ENCODE measurements at regions not wholly inside any gene's neighbourhood (a gene's known extent, or its start where the extent isn't known, plus 50 kb on each side); places are given as distances from the start of the nearest gene placed in this dataset.
A peak's percentile ranks its signal among the peaks of the same experiment; 100 is the strongest.

DNA sequence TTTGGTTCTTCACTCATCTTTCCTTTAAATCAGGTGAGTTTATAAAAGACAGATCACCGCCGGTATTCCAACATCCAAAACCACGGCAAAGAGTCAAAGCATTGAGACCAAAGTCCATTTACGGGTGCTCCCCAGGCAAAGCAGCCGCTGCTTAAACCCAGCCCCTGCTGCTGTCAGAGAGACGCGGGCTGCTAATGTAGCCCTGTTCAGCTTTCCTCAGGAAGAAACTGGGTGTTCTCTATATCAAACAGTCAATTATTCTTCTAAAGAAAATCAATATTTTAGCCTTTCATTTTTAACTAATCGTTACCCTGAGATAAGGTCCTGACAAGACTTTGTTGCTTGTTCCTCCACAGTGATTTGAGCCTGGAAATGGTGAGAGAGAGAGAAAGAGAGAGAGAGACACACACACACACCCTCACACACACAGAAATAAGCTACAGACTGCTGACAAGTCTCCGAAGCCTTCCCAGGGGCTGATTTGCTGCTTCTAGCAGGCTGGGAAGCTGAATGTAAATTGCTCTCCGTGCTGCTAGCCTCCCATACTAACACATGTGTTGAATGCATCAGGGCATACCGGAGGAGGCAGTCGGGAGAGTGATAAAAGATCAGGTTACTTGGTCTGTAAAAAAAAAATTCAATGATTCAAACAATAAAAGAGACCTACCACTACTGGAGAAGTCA is 183.0 kb upstream of the ANK3 start:
- DNase-seq (ENCODE audit: low read depth in 4 of 4, low spot score in 3 of 4): peak in 3 of 4 donors; percentile 32 to 71 (median 55)

DNA sequence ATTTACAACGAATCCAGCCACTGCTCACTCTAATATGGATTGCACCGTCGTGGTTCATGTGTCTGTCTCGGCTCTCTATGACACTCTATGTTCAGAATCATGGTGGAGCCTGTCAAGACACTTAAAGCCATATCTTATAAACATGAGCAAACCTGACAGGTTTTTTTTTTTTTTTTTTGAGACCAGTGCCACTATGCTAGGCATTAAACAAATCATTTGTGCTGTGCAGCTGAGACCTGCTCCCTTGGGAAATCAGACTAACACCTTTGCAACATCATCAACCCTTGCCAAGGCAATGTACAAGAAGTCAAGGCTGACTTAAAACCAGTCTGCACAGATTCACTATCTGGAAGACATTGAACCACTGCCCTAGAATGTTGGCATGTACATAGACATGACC is 181.2 kb upstream of the ANK3 start:
- DNase-seq (ENCODE audit: low read depth in 4 of 4, low spot score in 3 of 4): no peak

GRCh38 chr10:60570272-60570865 is 180.7 kb upstream of the ANK3 start:
- no peak for DNase-seq (ENCODE audit: low read depth in 4 of 4, low spot score in 3 of 4)

DNA sequence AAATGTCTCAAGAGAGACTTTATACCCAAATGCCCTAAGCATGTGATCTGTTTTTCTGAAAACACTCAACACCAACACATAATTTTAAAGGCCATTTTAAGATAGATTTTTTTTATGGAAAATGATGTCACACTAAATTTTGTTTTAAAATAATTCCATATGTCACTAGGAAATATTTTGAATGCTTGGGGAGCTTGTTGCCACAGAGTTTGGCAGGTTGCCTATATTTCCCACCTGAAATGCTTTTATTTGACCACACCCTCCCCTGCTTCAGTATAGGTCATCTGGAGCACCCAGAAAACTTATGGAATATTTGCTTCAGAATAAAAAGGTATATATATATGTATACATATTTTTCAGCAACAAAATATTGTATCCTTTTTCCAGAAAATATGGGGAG is 180.0 kb upstream of the ANK3 start:
- DNase-seq (ENCODE audit: low read depth in 4 of 4, low spot score in 3 of 4): no peak

- no peak for DNase-seq (ENCODE audit: low read depth in 4 of 4, low spot score in 3 of 4)
Observed at GRCh38 chr10:60566096-60566495, 176.4 kb upstream of the ANK3 start.

GRCh38 chr10:60565492-60565891 is 175.8 kb upstream of the ANK3 start:
- DNase-seq (ENCODE audit: low read depth in 4 of 4, low spot score in 3 of 4): no peak

DNA sequence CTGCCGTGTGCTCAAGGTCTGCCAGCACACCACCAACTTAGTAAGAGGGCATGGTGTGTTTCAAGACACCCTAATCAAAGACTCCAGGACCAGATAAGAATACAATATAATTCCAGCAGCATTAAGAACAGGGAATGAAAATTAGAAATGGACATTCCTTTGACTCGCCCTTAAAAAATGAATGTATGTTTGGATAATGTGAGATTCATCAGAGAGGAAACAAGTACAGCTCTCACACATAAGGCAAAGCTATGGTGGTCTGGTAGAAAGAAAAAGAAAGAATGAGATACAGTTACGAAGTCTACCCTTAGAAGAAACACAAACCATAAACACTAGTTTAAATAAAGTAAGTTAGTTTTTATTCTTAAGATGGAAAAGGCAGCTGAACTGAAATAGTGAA is 174.8 kb upstream of the ANK3 start:
- no peak for DNase-seq (ENCODE audit: low read depth in 4 of 4, low spot score in 3 of 4)

GRCh38 chr10:60560451-60560850 is 170.8 kb upstream of the ANK3 start:
- DNase-seq (ENCODE audit: low read depth in 4 of 4, low spot score in 3 of 4): no peak

DNA sequence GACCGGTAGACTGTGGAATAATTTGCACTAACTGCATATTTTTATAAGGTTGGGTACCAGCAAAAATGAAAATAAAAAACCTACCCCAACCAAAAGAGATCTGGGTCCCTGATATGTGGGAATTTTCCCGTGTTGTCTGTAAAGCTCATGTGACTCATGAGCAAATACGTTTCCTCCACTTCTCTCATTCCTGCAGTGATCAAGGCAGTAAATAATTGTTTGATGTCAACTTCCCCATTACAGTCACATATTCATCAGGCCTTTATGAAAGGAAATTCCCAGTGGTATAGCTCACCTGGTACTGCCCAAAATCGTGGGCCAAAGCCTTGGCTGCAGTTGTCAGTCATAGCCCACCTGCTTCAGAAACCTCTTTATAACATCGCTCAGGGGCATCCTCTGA is 166.0 kb upstream of the ANK3 start:
- DNase-seq (ENCODE audit: low read depth in 4 of 4, low spot score in 3 of 4): no peak

DNA sequence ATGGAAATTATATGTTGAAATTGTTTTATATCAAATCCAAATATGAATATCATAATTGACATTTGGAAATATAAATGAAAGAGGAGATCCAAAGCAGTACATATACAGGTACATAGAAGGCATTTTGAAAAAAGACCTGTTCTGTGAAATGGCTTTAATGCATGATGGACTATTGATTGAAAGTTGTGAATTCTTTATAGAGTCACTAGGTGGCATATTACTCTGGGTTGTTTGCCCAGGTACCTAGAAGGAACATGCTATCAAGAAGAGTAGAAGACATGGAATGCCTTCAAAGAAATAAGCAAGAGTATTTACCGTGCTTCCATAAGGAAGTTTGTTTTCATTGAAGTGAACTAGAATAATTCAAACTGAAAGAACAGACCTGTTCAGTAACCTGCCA is 160.0 kb upstream of the ANK3 start:
- DNase-seq (ENCODE audit: low read depth in 4 of 4, low spot score in 3 of 4): no peak

DNA sequence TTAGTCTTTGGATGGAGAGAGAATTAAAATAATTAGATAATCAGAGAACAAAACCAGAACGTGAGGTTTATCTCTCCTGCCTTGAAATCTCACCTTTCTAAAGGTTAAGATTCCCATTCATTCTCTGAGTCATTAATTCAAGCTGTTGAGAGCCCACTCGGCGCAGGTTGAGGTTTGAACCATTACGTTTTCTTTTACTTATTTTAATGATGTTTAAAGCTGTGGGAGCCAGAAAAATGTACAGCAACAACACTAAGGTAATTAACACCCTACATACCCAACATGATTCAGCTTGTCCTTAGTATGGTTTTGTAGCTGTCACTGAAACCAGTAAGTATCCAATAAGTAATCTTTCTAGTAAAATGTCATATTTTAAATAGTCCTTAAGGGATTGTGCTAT is 153.0 kb upstream of the ANK3 start:
- DNase-seq (ENCODE audit: low read depth in 4 of 4, low spot score in 3 of 4): no peak

DNA sequence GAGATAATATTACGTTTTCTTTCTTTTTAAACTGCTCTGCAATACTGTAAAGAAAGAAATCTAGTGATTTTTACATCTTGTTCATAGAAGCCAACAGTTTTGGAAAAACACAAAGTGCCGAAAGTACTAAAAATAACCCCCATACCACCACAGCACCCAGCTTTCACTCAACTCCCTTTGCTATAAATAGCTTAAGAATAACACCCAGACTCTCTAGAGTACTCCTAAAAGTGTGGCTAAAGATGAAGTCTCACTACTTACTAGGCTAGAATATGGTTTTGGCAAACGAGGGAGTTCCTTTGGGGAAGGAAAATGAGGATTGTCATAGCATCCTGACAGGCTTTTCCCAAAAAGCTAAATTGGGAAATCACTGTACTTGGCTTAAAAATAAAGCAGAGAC is 151.8 kb upstream of the ANK3 start:
- DNase-seq (ENCODE audit: low read depth in 4 of 4, low spot score in 3 of 4): no peak

GRCh38 chr10:60537697-60538096 is 148.0 kb upstream of the ANK3 start:
- DNase-seq (ENCODE audit: low read depth in 4 of 4, low spot score in 3 of 4): no peak

DNA sequence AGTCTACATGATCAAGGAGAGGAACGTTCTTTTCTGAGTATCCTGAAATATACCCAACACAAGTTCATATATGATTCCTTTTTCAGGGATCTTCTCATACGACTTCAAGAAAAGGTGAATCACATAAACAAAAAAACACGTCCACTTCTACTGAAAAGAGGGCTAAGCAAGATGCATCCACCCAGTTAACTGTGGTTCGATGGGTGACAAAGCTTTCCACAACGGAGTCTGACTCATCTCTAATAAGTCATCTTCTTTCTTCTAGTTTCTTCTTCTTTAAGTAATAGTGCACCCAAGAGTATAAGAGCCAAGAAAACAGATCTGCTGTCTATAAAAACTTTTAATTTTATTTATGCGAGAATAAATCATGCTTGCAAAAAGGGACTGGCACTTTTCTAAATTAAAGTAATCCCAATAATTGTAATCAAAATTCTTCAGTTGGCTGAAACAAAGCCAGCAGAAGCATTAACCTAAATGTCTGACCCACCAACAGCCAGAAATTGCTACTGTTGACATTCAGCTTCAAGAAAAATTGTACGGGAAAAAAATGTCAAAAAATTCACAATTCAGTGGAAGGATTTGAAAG is 146.9 kb upstream of the ANK3 start:
- DNase-seq (ENCODE audit: low read depth in 4 of 4, low spot score in 3 of 4): no peak

DNA sequence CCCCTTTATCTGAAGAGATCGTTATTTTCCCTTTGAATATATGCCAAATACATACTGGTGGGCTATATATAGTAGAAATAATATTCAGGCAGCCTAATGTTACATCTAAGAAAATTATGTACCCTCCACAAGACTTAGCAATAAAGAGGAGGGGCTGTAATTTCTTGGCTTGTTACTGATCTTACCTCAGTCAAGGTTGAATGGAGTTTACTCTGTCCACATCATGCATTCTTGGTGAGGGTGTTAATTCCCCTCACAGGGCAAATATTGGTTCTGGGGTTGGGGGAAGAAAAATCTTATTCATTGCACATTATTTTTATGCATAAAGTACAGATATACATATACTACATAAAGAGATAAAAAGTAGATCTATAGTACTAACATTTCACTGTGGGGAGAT is 145.8 kb upstream of the ANK3 start:
- DNase-seq (ENCODE audit: low read depth in 4 of 4, low spot score in 3 of 4): no peak

GRCh38 chr10:60534761-60535389 is 145.2 kb upstream of the ANK3 start:
- DNase-seq (ENCODE audit: low read depth in 4 of 4, low spot score in 3 of 4): no peak

DNA sequence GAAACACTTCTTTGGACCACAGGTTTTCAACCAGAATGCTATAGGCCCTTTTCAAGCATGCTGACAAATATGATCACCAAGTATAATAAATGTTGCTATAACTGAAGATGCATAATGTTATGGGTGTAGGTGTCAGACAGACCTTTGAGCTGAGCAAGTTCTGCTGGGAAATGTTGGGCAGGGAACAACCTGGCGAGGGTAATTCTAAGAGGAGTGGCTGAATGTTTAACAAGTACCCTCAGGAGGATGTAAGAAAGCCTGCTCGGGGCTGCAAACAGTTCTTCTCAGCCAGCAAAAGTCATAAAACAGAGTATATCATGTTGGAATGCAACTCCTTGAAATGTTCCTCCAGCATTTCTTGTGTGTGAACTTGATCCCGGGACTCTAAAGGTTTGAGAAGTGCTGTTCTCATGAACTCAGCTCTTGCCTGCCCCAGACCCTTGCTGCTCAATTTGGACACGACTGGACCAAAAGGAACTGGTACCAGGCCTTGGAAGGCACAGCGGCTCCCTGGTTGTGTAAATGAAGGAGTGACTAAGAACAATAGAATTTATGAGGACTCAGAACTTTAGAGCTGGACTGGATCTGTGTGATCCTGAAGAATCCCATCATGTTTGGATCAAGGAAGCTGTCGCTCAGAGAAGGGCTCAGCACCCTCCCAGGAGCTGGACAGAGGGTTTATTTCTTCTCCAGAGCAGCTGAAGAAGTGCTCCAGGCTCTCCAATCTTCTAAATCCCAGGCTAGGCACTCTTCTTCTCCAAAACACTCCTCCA is 143.2 kb upstream of the ANK3 start:
- DNase-seq (ENCODE audit: low read depth in 4 of 4, low spot score in 3 of 4): no peak

DNA sequence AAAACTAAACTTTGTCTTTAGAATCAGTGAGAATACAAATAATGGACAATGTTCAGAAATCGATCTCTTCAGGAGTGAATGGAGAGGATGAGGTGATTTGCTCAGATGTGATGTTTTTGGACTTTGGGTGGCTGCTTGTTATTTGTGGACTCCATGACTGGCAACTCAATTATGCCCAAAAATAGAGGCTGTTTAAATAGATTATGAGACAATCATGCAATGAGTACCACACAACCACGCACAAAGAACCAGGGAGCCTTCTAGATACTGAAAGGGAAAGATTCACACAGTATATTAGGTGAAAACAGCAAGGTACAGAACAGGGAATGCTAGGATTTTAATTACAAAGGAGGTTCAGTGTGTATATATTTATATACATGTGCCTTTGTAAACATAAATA is 141.3 kb upstream of the ANK3 start:
- DNase-seq (ENCODE audit: low read depth in 4 of 4, low spot score in 3 of 4): no peak

DNA sequence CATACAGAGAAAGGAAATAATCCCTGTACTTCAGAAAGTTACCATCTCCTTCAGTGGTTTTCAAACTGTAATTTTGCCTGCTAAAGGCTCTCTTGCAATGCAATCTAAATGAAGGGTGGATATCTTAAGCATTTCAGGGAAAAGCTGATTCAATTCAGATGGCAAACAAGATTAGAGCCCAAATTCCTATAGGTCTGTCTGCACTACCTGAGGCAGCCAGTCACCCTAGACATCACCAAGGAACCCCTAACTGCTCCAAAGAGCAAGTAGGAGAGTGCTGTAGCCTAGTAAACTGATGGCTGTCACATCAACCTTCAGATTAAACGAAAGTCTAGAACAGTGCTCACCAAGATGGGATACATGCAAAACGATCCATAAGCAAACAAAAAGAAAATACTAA is 138.0 kb upstream of the ANK3 start:
- DNase-seq (ENCODE audit: low read depth in 4 of 4, low spot score in 3 of 4): no peak

DNA sequence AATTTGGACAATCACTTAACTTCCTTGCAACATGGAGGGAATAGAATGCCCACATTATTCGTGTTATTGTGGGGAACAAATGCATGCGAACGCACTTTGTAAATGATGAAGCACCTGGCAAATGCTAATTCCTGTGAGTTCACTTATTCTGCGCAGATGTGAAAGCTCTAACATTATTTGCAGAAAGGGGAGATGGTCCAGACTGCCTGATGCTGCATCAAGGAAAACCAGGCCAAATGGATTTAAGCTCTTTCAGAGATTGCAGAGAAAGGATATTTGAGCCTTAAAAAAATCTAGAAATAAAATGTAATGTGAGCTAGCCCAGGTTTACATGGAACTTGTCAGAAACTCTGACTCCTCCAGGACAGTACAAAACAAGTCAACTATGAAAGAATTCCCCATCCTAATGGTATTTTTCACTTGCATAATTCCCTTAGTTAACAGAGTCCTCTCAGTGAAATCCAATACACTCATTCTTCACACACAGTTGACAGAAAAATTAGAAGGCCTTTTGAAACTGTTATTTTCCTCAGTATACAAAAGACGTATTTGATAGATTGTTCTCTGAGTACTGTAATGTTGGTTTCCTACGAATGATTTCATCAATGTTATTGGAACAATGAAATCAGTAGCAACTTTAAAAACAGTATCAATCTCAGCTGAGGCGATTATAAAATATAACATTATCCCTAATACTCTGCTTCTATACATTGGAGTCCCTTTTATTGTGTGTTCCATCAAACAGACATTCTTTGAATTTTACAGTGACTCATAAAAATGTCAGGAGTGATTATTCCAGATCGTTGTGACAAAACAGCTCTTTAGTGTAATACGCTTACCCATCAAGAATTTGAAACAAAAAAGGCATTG is 136.3 kb upstream of the ANK3 start:
- DNase-seq (ENCODE audit: low read depth in 4 of 4, low spot score in 3 of 4): no peak

Data from right renal pelvis (tissue), 4 donors.